HCT116 (cell line): ENCODE measurements at regions not wholly inside any gene's neighbourhood (a gene's known extent, or its start where the extent isn't known, plus 50 kb on each side); places are given as distances from the start of the nearest gene placed in this dataset.

Source experiments
- ATAC-seq: fragments of 200-7000 bp; cut with Tn5 transposase; 2 replicates; pipeline ENCODE4 v1.9.1; 2020; ENCODE audit warnings: mild to moderate bottlenecking, moderate library complexity
- BruUV-seq: library from RNA; stranded (reverse); fragments of 400-500 nt; replicated peaks from 2 replicates; lab custom pipeline; 2021; lab: Mats Ljungman, UMichigan
- CTCF ChIA-PET: fragments of 300-600 bp; sonication (Branson Sonifier 250); formaldehyde crosslinking; loops from one replicate; lab custom pipeline; 2021; ENCODE audit warnings: antibody characterized with exemption; lab: Charles Lee
- POLR2A ChIA-PET: fragments of 300-600, 350-600 bp; sonication (Branson Sonifier 250); formaldehyde crosslinking; loops from one replicate; lab custom pipeline; 2021; ENCODE audit warnings: antibody characterized with exemption; lab: Charles Lee
- RAD21 ChIA-PET, 2 experiments: fragments of 300-600 bp; sonication (Branson Sonifier 250); formaldehyde crosslinking; loops; one replicate each; lab custom pipeline; 2023; ENCODE audit warnings: low total read pairs in 2 of 2; ENCODE audit not compliant: uncharacterized antibody in 2 of 2, unreplicated experiment in 2 of 2, low non-redundant PET in 1 of 2; lab: Charles Lee
- DNase-seq: peaks from one replicate; pipeline ENCODE4 v3.0.0-alpha.2; 2010; ENCODE audit warnings: low read depth, low spot score
- H2AFZ ChIP-seq: fragments of 200-600 bp; shearing (Covaris generic), sonication (generic); 2 replicates; pipeline ENCODE4 v1.6.1; 2017; ENCODE audit warnings: low read depth, mixed run types, mixed read lengths, antibody characterized with exemption, low read length; ENCODE audit not compliant: poor library complexity, severe bottlenecking
- H3K27ac ChIP-seq: 2 replicates; pipeline ENCODE4 v1.5.1; 2012; ENCODE audit warnings: low read depth, low read length
- H3K27me3 ChIP-seq: fragments of 200-600 bp; sonication (generic); 2 replicates; pipeline ENCODE4 v1.6.1; 2016; ENCODE audit warnings: mixed run types, low read length, mixed read lengths; ENCODE audit not compliant: insufficient read depth
- H3K36me3 ChIP-seq, 2 experiments: fragments of 200-500 bp in 1 of 2; fragments of 200-600 bp in 1 of 2; sonication (Bioruptor generic) in 1 of 2; sonication (generic) in 1 of 2; 2 replicates each; pipeline versions ENCODE4 v1.5.1 to v1.6.1; 2014 to 2016; ENCODE audit warnings: low read length in 2 of 2, inconsistent platforms in 1 of 2, mixed read lengths in 1 of 2, mixed run types in 1 of 2; ENCODE audit not compliant: insufficient read depth in 2 of 2, control insufficient read depth in 1 of 2
- H3K4me1 ChIP-seq, 2 experiments: fragments of 200-600 bp in 1 of 2; sonication (generic) in 1 of 2; 2 replicates each; pipeline versions ENCODE4 v1.5.1 to v1.6.1; 2012 to 2017; ENCODE audit warnings: low read length in 2 of 2, inconsistent platforms in 1 of 2, mild to moderate bottlenecking in 1 of 2, mixed read lengths in 1 of 2, mixed run types in 1 of 2, moderate library complexity in 1 of 2; ENCODE audit not compliant: insufficient read depth in 2 of 2, control insufficient read depth in 1 of 2
- H3K4me2 ChIP-seq: fragments of 200-600 bp; sonication (generic); 2 replicates; pipeline ENCODE4 v1.6.1; 2017; ENCODE audit warnings: mixed run types, low read length, mixed read lengths
- H3K4me3 ChIP-seq, 2 experiments: fragments of 200-600 bp in 1 of 2; sonication (generic) in 1 of 2; replicated peaks in 1 of 2; 2 replicates each; pipeline ENCODE4 v1.5.1; 2011 to 2016; ENCODE audit warnings: low read length in 2 of 2, control low read depth in 1 of 2, low read depth in 1 of 2, mild to moderate bottlenecking in 1 of 2, mixed read lengths in 1 of 2, mixed run types in 1 of 2
- H3K79me2 ChIP-seq: fragments of 200-600 bp; sonication (generic); 2 replicates; pipeline ENCODE4 v1.6.1; 2017; ENCODE audit warnings: mild to moderate bottlenecking, mixed run types, low read length, moderate library complexity, mixed read lengths; ENCODE audit not compliant: insufficient read depth
- H3K9ac ChIP-seq: fragments of 200-600 bp; sonication (generic); 2 replicates; pipeline ENCODE4 v1.6.1; 2016; ENCODE audit warnings: low read length, mixed read lengths
- H3K9me2 ChIP-seq: fragments of 200-600 bp; sonication (generic), shearing (Covaris generic); 2 replicates; pipeline ENCODE4 v1.6.1; 2017; ENCODE audit warnings: mixed run types, mild to moderate bottlenecking, moderate library complexity; ENCODE audit not compliant: insufficient read depth
- H3K9me3 ChIP-seq, 2 experiments: fragments of 200-500 bp in 1 of 2; fragments of 200-600 bp in 1 of 2; sonication (Bioruptor generic) in 1 of 2; sonication (generic) in 1 of 2; 2 replicates each; pipeline ENCODE4 v1.6.1; 2014 to 2017; ENCODE audit warnings: low read length in 2 of 2, mixed read lengths in 2 of 2, inconsistent platforms in 1 of 2, low read depth in 1 of 2, mild to moderate bottlenecking in 1 of 2, mixed run types in 1 of 2, moderate library complexity in 1 of 2; ENCODE audit not compliant: control insufficient read depth in 1 of 2, insufficient read depth in 1 of 2
- H4K20me1 ChIP-seq: fragments of 200-600 bp; sonication (generic), shearing (Covaris generic); 2 replicates; pipeline ENCODE4 v1.6.1; 2017; ENCODE audit warnings: mixed run types, mild to moderate bottlenecking, moderate library complexity; ENCODE audit not compliant: insufficient read depth
- CEBPB ChIP-seq: IDR thresholded peaks from 2 replicates; pipeline ENCODE4 v1.6.1; 2012; ENCODE audit warnings: low read depth
- FOSL1 ChIP-seq: IDR thresholded peaks from 2 replicates; pipeline ENCODE4 v1.6.1; 2012; ENCODE audit warnings: low read depth
- JUND ChIP-seq: IDR thresholded peaks from 2 replicates; pipeline ENCODE4 v1.6.1; 2012
- RAD21 ChIP-seq: IDR thresholded peaks from 2 replicates; pipeline ENCODE4 v1.6.1; 2012; ENCODE audit warnings: low read depth, mild to moderate bottlenecking
- SIN3A ChIP-seq: IDR thresholded peaks from 2 replicates; pipeline ENCODE4 v1.6.1; 2012; ENCODE audit warnings: low read depth
- SRF ChIP-seq: IDR thresholded peaks from 2 replicates; pipeline ENCODE4 v1.6.1; 2012; ENCODE audit warnings: low read depth
- TCF7L2 ChIP-seq: IDR thresholded peaks from 2 replicates; pipeline ENCODE4 v1.7.0; 2011; ENCODE audit warnings: borderline replicate concordance, inconsistent platforms; ENCODE audit not compliant: insufficient read depth, insufficient read length; ENCODE audit errors: extremely low read depth
- ZFX ChIP-seq: fragments of 450-650 bp; IDR thresholded peaks from 2 replicates; pipeline ENCODE4 v1.6.1; 2017
- ZNF274 ChIP-seq: fragments of 200-500 bp; sonication (Bioruptor generic); IDR thresholded peaks from 2 replicates; pipeline ENCODE4 v1.6.1; 2014; ENCODE audit warnings: mild to moderate bottlenecking, low read depth, low read length, inconsistent platforms
- intact Hi-C: fragments of 100-400 bp; cut with micrococcal nuclease; formaldehyde crosslinking; loops from 2 replicates; pipeline ENCODE4 v1.10.0; 2022
- TF ChIP-seq, protein P1 (sequence below): IDR thresholded peaks from 2 replicates; pipeline ENCODE4 v1.6.1; 2011; ENCODE audit warnings: mild to moderate bottlenecking, low read length, moderate library complexity; ENCODE audit not compliant: insufficient replicate concordance; ENCODE audit errors: extremely low read depth
- TF ChIP-seq, protein P2 (sequence below): IDR thresholded peaks from 2 replicates; pipeline ENCODE4 v1.6.1; 2012
- TF ChIP-seq, protein P3 (sequence below): IDR thresholded peaks from 2 replicates; pipeline ENCODE4 v1.6.1; 2012; ENCODE audit warnings: low read depth
- TF ChIP-seq, protein P4 (sequence below): IDR thresholded peaks from 2 replicates; pipeline ENCODE4 v1.6.1; 2012

DNA sequence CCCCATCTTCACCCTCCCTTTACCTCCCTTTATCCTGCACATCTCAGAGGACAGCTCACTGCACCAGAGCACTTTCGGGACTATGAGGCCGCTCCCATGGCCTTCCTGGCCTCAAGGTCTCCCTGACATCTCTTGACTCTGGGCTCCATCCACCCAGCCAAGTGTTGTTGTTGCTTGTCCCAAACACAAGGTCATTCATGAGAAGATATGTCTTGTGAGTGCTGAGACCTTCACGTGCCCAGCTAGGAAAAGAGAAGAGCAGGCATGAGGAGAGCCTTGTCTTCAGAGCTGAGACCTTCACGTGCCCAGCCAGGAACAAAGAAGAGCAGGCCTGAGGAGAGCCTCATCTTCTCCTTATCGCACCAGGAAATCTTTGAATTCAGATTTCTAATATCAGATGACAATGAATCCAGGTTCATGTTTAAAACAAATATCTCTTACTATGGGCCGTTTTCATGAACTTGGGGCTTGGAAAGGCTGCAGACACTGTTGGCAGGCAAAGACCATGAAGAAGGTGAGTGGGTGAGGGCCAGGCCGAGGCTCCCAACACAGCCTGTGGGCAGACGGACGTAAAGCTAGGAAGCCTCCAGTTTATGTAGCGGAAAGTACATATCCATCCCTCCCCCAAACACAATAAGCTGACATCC, 256.1 kb downstream of the NDUFA10 start (continued):
- TF ChIP-seq CEBPB (no peak), ZNF274 (no peak), FOSL1 (no peak), SRF (no peak), JUND (no peak)
- TF ChIP-seq, protein P1, sequence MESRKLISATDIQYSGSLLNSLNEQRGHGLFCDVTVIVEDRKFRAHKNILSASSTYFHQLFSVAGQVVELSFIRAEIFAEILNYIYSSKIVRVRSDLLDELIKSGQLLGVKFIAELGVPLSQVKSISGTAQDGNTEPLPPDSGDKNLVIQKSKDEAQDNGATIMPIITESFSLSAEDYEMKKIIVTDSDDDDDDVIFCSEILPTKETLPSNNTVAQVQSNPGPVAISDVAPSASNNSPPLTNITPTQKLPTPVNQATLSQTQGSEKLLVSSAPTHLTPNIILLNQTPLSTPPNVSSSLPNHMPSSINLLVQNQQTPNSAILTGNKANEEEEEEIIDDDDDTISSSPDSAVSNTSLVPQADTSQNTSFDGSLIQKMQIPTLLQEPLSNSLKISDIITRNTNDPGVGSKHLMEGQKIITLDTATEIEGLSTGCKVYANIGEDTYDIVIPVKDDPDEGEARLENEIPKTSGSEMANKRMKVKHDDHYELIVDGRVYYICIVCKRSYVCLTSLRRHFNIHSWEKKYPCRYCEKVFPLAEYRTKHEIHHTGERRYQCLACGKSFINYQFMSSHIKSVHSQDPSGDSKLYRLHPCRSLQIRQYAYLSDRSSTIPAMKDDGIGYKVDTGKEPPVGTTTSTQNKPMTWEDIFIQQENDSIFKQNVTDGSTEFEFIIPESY = no peak
- TF ChIP-seq, all 23 proteins: peak for 0

DNA sequence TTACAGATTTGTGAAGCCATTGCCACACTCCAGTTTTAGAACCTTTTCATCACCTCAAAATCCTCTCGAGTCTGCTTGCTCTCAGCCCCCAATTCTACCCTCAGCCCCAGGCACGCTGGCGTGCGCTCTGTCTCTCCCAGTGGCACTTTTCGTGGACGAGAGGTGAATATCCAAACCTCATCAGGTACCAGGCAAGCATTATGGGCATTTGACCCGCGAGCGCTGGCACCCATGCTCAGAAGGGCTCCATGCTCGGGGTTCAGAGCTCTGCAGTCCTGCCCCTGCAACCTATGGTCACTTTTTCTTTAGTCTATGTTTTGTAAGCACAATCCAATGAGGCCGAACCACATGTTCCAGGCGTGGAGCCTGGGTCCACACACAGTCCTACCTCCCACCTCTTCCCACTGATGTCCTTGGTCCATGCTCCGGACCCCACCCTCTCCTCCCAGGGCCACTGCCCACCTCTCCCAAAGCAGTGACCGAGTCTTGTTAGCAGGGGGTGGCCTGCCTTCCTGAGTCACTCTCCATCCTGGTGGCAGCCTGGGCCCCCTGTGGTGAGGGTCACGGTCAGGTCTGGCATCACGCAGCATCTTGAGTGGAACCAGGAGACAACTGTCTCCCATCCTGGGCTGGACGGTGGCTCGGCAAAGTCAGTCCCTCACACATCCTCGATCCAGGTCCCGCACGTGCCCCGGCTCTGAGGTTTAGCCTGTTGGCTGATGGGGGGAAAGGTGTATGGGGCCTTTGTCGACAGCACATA, 256.9 kb downstream of the NDUFA10 start:
- Histone ChIP-seq H2AFZ (no peak overlapping the region), H3K9ac (no peak overlapping the region), H3K27me3 (no peaks in the 10 kb centered on the region), H3K36me3 (no peaks in the 10 kb centered on the region)
- CTCF ChIA-PET = no interaction called here
- TF ChIP-seq TCF7L2 (no peak), RAD21 (no peak), SIN3A (no peak), FOSL1 (no peak), ZFX (no peak)
- TF ChIP-seq, protein P2, sequence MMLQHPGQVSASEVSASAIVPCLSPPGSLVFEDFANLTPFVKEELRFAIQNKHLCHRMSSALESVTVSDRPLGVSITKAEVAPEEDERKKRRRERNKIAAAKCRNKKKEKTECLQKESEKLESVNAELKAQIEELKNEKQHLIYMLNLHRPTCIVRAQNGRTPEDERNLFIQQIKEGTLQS = no peak
- TF ChIP-seq, protein P3, sequence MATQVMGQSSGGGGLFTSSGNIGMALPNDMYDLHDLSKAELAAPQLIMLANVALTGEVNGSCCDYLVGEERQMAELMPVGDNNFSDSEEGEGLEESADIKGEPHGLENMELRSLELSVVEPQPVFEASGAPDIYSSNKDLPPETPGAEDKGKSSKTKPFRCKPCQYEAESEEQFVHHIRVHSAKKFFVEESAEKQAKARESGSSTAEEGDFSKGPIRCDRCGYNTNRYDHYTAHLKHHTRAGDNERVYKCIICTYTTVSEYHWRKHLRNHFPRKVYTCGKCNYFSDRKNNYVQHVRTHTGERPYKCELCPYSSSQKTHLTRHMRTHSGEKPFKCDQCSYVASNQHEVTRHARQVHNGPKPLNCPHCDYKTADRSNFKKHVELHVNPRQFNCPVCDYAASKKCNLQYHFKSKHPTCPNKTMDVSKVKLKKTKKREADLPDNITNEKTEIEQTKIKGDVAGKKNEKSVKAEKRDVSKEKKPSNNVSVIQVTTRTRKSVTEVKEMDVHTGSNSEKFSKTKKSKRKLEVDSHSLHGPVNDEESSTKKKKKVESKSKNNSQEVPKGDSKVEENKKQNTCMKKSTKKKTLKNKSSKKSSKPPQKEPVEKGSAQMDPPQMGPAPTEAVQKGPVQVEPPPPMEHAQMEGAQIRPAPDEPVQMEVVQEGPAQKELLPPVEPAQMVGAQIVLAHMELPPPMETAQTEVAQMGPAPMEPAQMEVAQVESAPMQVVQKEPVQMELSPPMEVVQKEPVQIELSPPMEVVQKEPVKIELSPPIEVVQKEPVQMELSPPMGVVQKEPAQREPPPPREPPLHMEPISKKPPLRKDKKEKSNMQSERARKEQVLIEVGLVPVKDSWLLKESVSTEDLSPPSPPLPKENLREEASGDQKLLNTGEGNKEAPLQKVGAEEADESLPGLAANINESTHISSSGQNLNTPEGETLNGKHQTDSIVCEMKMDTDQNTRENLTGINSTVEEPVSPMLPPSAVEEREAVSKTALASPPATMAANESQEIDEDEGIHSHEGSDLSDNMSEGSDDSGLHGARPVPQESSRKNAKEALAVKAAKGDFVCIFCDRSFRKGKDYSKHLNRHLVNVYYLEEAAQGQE = no peak
- TF ChIP-seq, protein P4, sequence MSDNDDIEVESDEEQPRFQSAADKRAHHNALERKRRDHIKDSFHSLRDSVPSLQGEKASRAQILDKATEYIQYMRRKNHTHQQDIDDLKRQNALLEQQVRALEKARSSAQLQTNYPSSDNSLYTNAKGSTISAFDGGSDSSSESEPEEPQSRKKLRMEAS = no peak
- TF ChIP-seq, all 23 proteins: peak for 0
- no peaks in the 10 kb centered on the region for H3K4me1 ChIP-seq
- H3K4me2 ChIP-seq = no peak overlapping the region
- ChIA-PET RAD21 (no interaction called here), POLR2A (no interaction called here)
- peaks cover 4 to 6% of the 10 kb centered on the region in 2 experiments; a peak in 2 of 4 replicates for H3K9me3 ChIP-seq
- no peaks in the 10 kb centered on the region for H3K9me2 ChIP-seq
- no TSS peak for BruUV-seq
- H3K4me3 ChIP-seq = no peak overlapping the region
- H3K27ac ChIP-seq = no peak overlapping the region
- ATAC-seq (no peak), DNase-seq (no peak)
- no peaks in the 10 kb centered on the region for H4K20me1 ChIP-seq
- intact Hi-C loops = no loop called here
- no peaks in the 10 kb centered on the region for H3K79me2 ChIP-seq
